IPS-11a (cell line): ENCODE measurements at regions not wholly inside any gene's neighbourhood (a gene's known extent, or its start where the extent isn't known, plus 50 kb on each side); places are given as distances from the start of the nearest gene placed in this dataset.

Experiments
- H3K4me3 ChIP-seq: one replicate; pipeline ENCODE4 v1.5.1; 2013; ENCODE audit warnings: low read depth, low read length, control low read depth

DNA sequence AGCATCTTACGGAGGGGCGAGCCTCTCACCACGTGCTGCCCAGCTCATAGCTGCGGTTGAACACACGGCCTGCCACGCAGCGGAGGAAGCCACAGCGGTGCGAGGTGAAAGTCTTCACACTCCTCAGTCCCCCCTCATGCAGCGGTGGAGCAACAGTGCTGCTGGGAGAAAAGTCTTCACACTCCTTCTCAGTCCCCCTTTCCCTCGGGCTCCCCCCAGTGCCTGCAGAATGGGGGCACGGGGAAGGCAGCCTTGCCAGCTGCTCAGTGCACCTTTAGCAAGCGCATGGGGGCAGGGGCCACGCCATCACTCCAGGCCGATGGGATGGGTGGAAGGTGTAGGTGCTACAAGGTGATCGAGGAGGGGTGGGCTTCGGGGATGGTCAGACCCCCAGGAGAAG is 206.3 kb upstream of the TCERG1L start:
- no peak overlapping the region for H3K4me3 ChIP-seq

GRCh38 chr10:131519723-131520605 is 208.4 kb upstream of the TCERG1L start:
- no peak overlapping the region for H3K4me3 ChIP-seq

DNA sequence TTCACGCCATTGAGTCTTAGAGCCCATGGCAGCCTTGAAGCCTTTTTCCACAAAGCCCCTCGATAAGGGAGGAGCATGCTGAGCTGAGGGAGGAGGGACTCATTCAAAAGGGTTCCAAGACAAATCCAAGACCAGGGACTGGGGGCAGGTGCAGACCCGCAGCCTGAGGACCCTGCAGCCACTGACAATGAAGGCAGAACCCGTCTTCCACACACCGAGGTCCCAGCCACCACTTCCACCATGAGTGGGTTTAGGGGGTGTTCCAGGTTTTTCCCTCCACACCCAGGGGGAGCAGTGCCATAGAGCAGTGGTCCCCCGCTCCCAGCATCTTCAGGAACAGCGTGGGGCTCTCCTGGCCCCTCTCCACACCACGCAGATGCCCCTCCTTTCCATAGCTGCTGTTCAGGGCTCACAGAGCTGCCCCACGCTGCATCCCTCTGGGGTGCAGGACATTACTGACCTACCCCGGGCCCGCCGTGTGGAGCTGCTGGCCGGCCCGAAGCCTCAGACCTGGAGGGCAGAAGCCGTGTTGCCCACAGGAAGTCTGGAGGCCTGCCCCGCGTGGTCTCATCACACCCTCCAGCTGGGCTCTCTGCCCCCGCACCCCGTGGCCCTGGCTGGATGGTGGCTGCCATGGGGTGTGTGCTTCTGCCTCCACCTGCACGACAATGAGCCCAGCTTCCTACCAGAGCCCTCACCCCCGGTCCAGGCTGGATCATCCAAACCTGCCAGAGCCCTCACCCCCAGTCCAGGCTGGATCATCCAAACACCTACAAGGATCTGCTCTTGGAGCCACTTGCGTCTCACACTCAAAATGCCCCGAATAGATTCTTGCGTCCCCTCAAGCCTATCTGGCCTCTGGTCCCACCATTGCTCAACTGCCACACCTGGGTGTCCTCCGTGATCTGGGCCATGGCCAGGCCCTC is 220.0 kb upstream of the TCERG1L start:
- H3K4me3 ChIP-seq, result no peak overlapping the region

DNA sequence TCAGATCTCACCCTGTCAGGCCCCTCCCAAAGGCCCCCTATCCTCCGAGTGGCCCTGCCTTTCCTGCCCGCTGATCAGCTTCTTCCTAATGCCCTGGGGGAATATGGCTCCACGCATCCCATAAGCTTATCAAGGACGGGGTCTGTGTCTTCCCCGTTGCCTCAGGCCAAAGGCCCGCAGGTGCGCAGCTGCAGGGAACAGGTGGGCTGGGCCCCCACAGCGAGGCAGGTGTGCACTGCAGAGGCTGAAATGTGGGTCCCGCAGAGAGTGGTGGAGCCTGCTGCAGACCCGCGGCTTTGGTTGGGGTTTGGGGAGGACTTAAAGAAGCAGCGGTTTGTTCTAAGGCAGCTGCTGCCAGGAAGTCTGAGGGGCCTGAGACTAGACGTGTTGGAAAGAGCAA is 220.8 kb upstream of the TCERG1L start:
- H3K4me3 ChIP-seq, result no peak overlapping the region

DNA sequence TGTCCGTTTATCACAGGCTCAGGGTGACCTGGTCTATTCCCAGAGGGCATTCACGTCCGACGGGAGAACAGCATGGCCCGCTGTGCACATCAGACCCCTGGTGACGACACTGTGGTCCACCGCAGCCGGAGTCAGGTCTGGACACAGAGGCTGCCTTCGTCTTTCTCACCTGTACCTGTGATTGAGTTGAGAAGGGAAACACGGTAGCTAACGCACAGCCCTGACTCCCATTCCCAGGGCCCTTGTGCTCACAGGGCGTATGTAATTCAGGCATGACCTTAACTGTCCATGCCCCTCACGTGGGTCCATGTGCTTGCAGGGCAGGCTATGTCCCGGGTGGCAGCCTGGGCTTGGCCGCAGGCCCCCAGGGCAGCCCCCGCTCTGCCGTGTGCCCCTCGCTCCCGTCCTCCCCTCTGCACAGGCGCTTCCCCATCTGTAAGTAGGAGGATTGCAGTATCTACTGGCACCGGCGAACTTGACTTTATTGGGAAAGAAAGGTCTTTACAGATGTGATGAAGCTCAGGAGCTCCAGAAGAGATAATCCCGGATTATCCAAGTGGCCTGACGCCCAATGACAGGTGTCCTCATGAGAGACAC is 221.3 kb upstream of the TCERG1L start:
- no peak overlapping the region for H3K4me3 ChIP-seq

- no peak overlapping the region for H3K4me3 ChIP-seq
Observed at GRCh38 chr10:131533846-131534526, 222.5 kb upstream of the TCERG1L start.

GRCh38 chr10:131534836-131535235 is 223.3 kb upstream of the TCERG1L start:
- H3K4me3 ChIP-seq, result no peak overlapping the region

GRCh38 chr10:131536676-131537075 is 225.2 kb upstream of the TCERG1L start:
- no peak overlapping the region for H3K4me3 ChIP-seq

DNA sequence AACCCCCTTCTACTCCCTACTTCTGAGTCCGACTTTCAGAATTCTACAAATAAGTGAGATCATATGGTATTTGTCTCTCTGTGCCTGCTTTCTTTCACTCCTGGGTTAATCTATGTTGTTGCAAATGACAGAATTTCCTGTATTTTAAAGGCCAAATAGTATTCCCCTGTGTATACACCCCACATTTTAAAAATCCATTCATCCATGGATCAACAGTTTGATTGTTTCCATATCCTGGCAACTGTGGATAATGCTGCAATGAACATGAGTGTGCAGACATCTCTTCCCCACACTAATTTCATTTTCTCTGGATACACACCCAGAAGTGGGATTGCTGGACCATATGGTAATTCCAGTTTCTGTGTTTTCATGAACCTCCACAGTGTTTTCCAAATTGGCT is 225.8 kb upstream of the TCERG1L start:
- no peak overlapping the region for H3K4me3 ChIP-seq

GRCh38 chr10:131544495-131544894 is 233.0 kb upstream of the TCERG1L start:
- no peak overlapping the region for H3K4me3 ChIP-seq

GRCh38 chr10:131546086-131546810 is 234.7 kb upstream of the TCERG1L start:
- no peak overlapping the region for H3K4me3 ChIP-seq

DNA sequence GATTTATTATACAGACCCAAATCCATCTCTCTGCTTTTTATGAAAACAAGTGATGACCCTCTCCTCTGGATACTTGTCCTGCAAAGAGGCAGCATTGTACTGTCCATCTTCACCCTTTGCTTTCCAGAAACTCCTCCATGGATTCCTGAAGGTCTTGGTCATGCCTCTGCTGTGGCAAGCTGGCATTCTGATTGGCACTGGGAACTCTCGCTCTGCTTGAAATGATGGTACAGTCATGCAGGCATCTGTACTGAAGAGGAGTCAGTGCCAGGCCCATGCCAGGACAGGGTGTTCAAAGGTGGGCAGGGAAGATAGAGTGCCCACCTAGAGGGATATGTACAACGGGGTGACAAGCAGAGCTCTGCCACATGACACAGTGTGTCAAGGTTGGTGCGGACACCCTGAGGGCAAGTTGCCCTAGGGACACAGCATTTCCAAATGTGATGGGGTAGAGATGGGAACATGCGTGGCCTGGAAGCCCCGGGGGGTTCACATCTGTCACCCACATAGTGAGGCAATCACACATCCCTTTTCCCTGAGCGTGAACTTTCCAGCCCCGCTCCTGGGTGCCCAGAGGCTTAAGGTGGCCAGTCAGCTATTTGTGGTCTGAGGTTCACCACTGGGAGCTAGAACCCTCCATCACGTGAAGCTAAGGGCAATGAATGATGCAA is 235.7 kb upstream of the TCERG1L start:
- H3K4me3 ChIP-seq, result no peak overlapping the region

- no peak overlapping the region for H3K4me3 ChIP-seq
Observed at GRCh38 chr10:131548176-131548575, 236.7 kb upstream of the TCERG1L start.

GRCh38 chr10:131549116-131549515 is 237.6 kb upstream of the TCERG1L start:
- H3K4me3 ChIP-seq, result no peak overlapping the region

GRCh38 chr10:131553121-131553520 is 241.6 kb upstream of the TCERG1L start:
- H3K4me3 ChIP-seq, result no peak overlapping the region

GRCh38 chr10:131553581-131553980 is 242.1 kb upstream of the TCERG1L start:
- H3K4me3 ChIP-seq, result no peak overlapping the region

DNA sequence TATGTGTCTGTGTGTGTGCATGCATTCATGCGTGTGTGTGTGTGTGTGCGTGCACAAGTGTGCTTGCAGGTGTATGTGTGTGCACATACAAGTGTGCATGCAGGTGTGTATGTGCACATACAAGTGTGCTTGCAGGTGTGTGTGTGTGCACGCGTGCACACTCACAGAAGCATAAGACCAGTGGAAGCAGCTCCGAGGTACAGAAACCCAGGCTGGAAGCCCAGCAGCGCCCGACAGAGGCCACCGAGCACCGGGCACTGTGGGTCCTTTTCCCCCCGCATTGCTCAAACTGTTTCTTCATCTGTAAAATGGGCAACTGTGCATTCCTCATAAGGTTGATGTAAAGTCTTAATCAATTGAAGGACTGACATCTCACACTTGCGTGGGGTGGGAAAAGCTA is 243.3 kb upstream of the TCERG1L start:
- H3K4me3 ChIP-seq, result no peak overlapping the region

GRCh38 chr10:131555406-131555805 is 243.9 kb upstream of the TCERG1L start:
- no peak overlapping the region for H3K4me3 ChIP-seq

- H3K4me3 ChIP-seq, result no peak overlapping the region
Observed at GRCh38 chr10:131556061-131556896, 244.8 kb upstream of the TCERG1L start.
